ENCODE measurements at regions not wholly inside any gene's neighbourhood (a gene's known extent, or its start where the extent isn't known, plus 50 kb on each side); places are given as distances from the start of the nearest gene placed in this dataset.

DNA sequence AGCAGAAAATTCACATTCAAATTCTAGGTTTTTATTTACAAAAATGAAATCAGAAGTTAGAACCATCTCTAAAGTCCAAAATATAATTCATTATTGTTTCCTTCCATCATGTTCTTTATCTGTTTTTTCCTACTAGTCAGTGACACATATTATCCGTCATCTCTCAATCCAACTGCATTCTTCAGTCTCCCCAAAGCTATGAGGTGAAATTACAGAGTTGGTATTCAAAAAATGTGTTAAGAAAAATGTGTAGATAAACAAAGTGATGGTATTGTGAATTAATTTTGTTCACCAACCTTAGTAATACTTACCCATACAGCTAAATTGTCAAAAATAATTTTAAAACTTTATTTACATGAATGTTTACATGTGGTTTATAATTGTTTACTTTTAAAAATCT is 448.7 kb upstream of the MIR17HG start:
- Histone ChIP-seq H3K27me3 (replicated peaks; ENCODE audit: insufficient read depth, low read depth, low read length, poor library complexity) (no peaks in the 10 kb centered on the region), H3K4me1 (ENCODE audit: insufficient read depth, low read length, poor library complexity, severe bottlenecking) (no peaks in the 10 kb centered on the region), H3K27ac (ENCODE audit: low read depth, low read length, poor library complexity, severe bottlenecking) (no peak overlapping the region), H3K36me3 (ENCODE audit: insufficient read depth, low read length, poor library complexity, severe bottlenecking) (no peaks in the 10 kb centered on the region), H3K9me3 (ENCODE audit: low read depth, low read length, poor library complexity, severe bottlenecking) (no peaks in the 10 kb centered on the region), H3K4me3 (ENCODE audit: low read depth, low read length, poor library complexity, severe bottlenecking) (no peak overlapping the region)
- ChIA-PET POLR2A (ENCODE audit: low non-redundant PET) (no interaction called here), CTCF (no interaction called here)
- DNase-seq (ENCODE audit: low spot score), result no peak
- BruUV-seq (replicated peaks), result no TSS peak
- TF ChIP-seq, protein P1, sequence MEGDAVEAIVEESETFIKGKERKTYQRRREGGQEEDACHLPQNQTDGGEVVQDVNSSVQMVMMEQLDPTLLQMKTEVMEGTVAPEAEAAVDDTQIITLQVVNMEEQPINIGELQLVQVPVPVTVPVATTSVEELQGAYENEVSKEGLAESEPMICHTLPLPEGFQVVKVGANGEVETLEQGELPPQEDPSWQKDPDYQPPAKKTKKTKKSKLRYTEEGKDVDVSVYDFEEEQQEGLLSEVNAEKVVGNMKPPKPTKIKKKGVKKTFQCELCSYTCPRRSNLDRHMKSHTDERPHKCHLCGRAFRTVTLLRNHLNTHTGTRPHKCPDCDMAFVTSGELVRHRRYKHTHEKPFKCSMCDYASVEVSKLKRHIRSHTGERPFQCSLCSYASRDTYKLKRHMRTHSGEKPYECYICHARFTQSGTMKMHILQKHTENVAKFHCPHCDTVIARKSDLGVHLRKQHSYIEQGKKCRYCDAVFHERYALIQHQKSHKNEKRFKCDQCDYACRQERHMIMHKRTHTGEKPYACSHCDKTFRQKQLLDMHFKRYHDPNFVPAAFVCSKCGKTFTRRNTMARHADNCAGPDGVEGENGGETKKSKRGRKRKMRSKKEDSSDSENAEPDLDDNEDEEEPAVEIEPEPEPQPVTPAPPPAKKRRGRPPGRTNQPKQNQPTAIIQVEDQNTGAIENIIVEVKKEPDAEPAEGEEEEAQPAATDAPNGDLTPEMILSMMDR (conservative IDR thresholded peaks at IDR 0.05; ENCODE audit: low read depth, low read length), result no peak
- no peak for TF ChIP-seq EZH2 (IDR thresholded peaks at IDR 0.05; ENCODE audit: borderline replicate concordance, low read depth, low read length, poor library complexity, severe bottlenecking)
- intact Hi-C loops (cut with micrococcal nuclease; ENCODE audit: unreplicated experiment), result no loop called here

DNA sequence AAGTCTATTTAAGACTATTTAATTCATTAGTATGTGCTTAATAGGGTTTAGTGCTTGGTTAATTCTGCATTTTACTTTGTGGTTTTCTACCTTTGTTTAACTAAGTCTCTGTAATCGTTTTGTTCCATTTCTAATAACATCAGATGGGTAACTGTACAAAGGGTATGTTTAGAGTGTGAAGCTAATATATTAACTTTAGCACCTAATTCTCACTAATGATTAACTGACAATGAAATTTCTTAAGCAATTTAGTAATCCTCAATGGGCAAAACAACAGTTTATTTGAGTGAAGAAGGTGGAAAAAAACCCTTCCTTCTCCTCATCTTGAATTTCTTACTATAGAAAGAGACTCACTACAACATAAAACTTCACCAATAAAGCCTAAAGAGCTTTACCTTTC is 448.1 kb upstream of the MIR17HG start:
- ChIA-PET CTCF (no interaction called here), POLR2A (ENCODE audit: low non-redundant PET) (no interaction called here)
- BruUV-seq (replicated peaks), result no TSS peak
- Histone ChIP-seq H3K4me3 (ENCODE audit: low read depth, low read length, poor library complexity, severe bottlenecking) (no peak overlapping the region), H3K9me3 (ENCODE audit: low read depth, low read length, poor library complexity, severe bottlenecking) (no peaks in the 10 kb centered on the region), H3K4me1 (ENCODE audit: insufficient read depth, low read length, poor library complexity, severe bottlenecking) (no peaks in the 10 kb centered on the region), H3K27ac (ENCODE audit: low read depth, low read length, poor library complexity, severe bottlenecking) (no peak overlapping the region), H3K36me3 (ENCODE audit: insufficient read depth, low read length, poor library complexity, severe bottlenecking) (no peaks in the 10 kb centered on the region), H3K27me3 (replicated peaks; ENCODE audit: insufficient read depth, low read depth, low read length, poor library complexity) (no peaks in the 10 kb centered on the region)
- intact Hi-C loops (cut with micrococcal nuclease; ENCODE audit: unreplicated experiment), result no loop called here
- TF ChIP-seq, protein P1 (conservative IDR thresholded peaks at IDR 0.05; ENCODE audit: low read depth, low read length), result no peak
- TF ChIP-seq EZH2 (IDR thresholded peaks at IDR 0.05; ENCODE audit: borderline replicate concordance, low read depth, low read length, poor library complexity, severe bottlenecking), result no peak
- no peak for DNase-seq (ENCODE audit: low spot score)

DNA sequence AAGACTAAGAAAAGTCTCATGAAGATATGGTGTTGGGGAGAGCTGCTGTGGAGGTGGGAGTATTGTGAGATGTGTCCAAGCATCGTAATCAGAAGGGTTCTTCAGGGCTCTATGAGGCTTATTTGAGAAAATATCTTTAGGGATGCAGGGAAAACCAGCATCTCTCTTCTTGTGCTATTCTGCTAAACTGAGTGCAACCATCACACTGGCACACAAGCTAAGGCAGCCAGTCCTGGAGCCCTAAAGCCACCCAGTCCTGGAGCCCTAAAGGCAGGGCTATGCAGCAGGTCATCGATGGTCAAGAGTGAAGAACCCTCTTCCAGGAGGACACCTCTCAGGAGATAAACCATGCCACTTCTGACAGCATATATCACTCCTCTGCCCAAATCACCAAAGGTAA is 445.2 kb upstream of the MIR17HG start:
- no peak for TF ChIP-seq EZH2 (IDR thresholded peaks at IDR 0.05; ENCODE audit: borderline replicate concordance, low read depth, low read length, poor library complexity, severe bottlenecking)
- TF ChIP-seq, protein P1 (conservative IDR thresholded peaks at IDR 0.05; ENCODE audit: low read depth, low read length), result no peak
- Histone ChIP-seq H3K9me3 (ENCODE audit: low read depth, low read length, poor library complexity, severe bottlenecking) (no peaks in the 10 kb centered on the region), H3K4me3 (ENCODE audit: low read depth, low read length, poor library complexity, severe bottlenecking) (no peak overlapping the region), H3K27ac (ENCODE audit: low read depth, low read length, poor library complexity, severe bottlenecking) (no peak overlapping the region), H3K4me1 (ENCODE audit: insufficient read depth, low read length, poor library complexity, severe bottlenecking) (no peaks in the 10 kb centered on the region), H3K27me3 (replicated peaks; ENCODE audit: insufficient read depth, low read depth, low read length, poor library complexity) (no peaks in the 10 kb centered on the region), H3K36me3 (ENCODE audit: insufficient read depth, low read length, poor library complexity, severe bottlenecking) (no peaks in the 10 kb centered on the region)
- intact Hi-C loops (cut with micrococcal nuclease; ENCODE audit: unreplicated experiment), result no loop called here
- ChIA-PET CTCF (no interaction called here), POLR2A (ENCODE audit: low non-redundant PET) (no interaction called here)
- no peak for DNase-seq (ENCODE audit: low spot score)
- no TSS peak for BruUV-seq (replicated peaks)

Measured in A673 (cell line).